GM23338 (cell line): ENCODE measurements at regions not wholly inside any gene's neighbourhood (a gene's known extent, or its start where the extent isn't known, plus 50 kb on each side); places are given as distances from the start of the nearest gene placed in this dataset.

Experiments
- ATAC-seq: fragments of 200-7000 bp; cut with Tn5 transposase; 3 replicates; pipeline ENCODE4 v1.9.1; 2020
- DNase-seq: peaks from one replicate; pipeline ENCODE4 v3.0.0-alpha.2; 2015; ENCODE audit warnings: low spot score
- H2AFZ ChIP-seq: fragments of 200-600 bp; sonication (generic); 2 replicates; pipeline ENCODE4 v1.8.0; 2016; ENCODE audit warnings: antibody characterized with exemption, mild to moderate bottlenecking, moderate library complexity
- H3F3A ChIP-seq: fragments of 200-600 bp; sonication (generic); replicated peaks from 2 replicates; pipeline ENCODE4 v1.8.0; 2017; ENCODE audit warnings: antibody characterized with exemption, mixed run types, low read depth
- H3K27ac ChIP-seq: fragments of 200-600 bp; sonication (generic); 2 replicates; pipeline ENCODE4 v1.6.1; 2016; ENCODE audit warnings: low read depth
- H3K27me3 ChIP-seq: fragments of 200-600 bp; sonication (generic); 2 replicates; pipeline ENCODE4 v1.8.0; 2016; ENCODE audit warnings: mild to moderate bottlenecking, mixed run types, moderate library complexity; ENCODE audit not compliant: insufficient read depth
- H3K36me3 ChIP-seq: fragments of 200-600 bp; sonication (generic); 2 replicates; pipeline ENCODE4 v1.8.0; 2016; ENCODE audit warnings: mild to moderate bottlenecking; ENCODE audit not compliant: insufficient read depth
- H3K4me1 ChIP-seq: fragments of 200-600 bp; sonication (generic); 2 replicates; pipeline ENCODE4 v1.8.0; 2016; ENCODE audit warnings: mild to moderate bottlenecking, moderate library complexity; ENCODE audit not compliant: insufficient read depth
- H3K4me2 ChIP-seq: fragments of 200-600 bp; sonication (generic); 2 replicates; pipeline ENCODE4 v1.7.1; 2017; ENCODE audit warnings: mixed run types
- H3K4me3 ChIP-seq: fragments of 200-600 bp; sonication (generic); 2 replicates; pipeline ENCODE4 v1.6.1; 2016; ENCODE audit warnings: mixed run types
- H3K79me2 ChIP-seq: fragments of 200-600 bp; sonication (generic); replicated peaks from 2 replicates; pipeline ENCODE4 v1.8.0; 2017; ENCODE audit warnings: mild to moderate bottlenecking; ENCODE audit not compliant: insufficient read depth
- H3K9me2 ChIP-seq: fragments of 200-600 bp; sonication (generic); 2 replicates; pipeline ENCODE4 v1.8.0; 2017; ENCODE audit not compliant: insufficient read depth
- H4K20me1 ChIP-seq: fragments of 200-600 bp; sonication (generic); replicated peaks from 2 replicates; pipeline ENCODE4 v1.8.0; 2017; ENCODE audit warnings: mild to moderate bottlenecking; ENCODE audit not compliant: insufficient read depth
- H3K27ac Mint-ChIP-seq: 2 replicates; pipeline ENCODE4 v1.8.0; 2020; ENCODE audit warnings: inconsistent platforms, mild to moderate bottlenecking, moderate library complexity, mixed read lengths
- H3K27me3 Mint-ChIP-seq: 3 replicates; pipeline ENCODE4 v1.8.0; 2022; ENCODE audit warnings: low read depth, mild to moderate bottlenecking, moderate library complexity, mixed read lengths, inconsistent platforms; ENCODE audit not compliant: insufficient read depth, poor library complexity
- H3K36me3 Mint-ChIP-seq: 3 replicates; pipeline ENCODE4 v1.8.0; 2021; ENCODE audit warnings: low read depth, mild to moderate bottlenecking, inconsistent platforms, moderate library complexity, mixed read lengths
- H3K4me1 Mint-ChIP-seq: 3 replicates; pipeline ENCODE4 v1.8.0; 2020; ENCODE audit warnings: mild to moderate bottlenecking, inconsistent platforms, mixed read lengths
- H3K4me3 Mint-ChIP-seq: 3 replicates; pipeline ENCODE4 v1.8.0; 2021; ENCODE audit warnings: moderate library complexity, mild to moderate bottlenecking, inconsistent platforms, mixed read lengths
- H3K9me3 Mint-ChIP-seq: 3 replicates; pipeline ENCODE4 v1.8.0; 2020; ENCODE audit warnings: moderate library complexity, mild to moderate bottlenecking, inconsistent platforms, mixed read lengths
- CREB1 ChIP-seq: fragments of 250-450 bp; sonication (Bioruptor Pico); IDR thresholded peaks from 2 replicates; pipeline ENCODE4 v1.5.0; 2020; ENCODE audit warnings: low read depth, mild to moderate bottlenecking, moderate library complexity
- EZH2 ChIP-seq: fragments of 200-600 bp; sonication (generic); IDR thresholded peaks from one replicate; pipeline ENCODE4 v1.8.0; 2017; ENCODE audit warnings: antibody characterized with exemption, mild to moderate bottlenecking, low read depth; ENCODE audit not compliant: unreplicated experiment
- EZH2phosphoT487 ChIP-seq: fragments of 200-600 bp; sonication (generic); IDR thresholded peaks from one replicate; pipeline ENCODE4 v1.8.1; 2018; ENCODE audit warnings: antibody characterized with exemption; ENCODE audit not compliant: unreplicated experiment
- JUNB ChIP-seq: IDR thresholded peaks from one replicate; pipeline ENCODE4 v1.6.1; 2016; ENCODE audit warnings: antibody characterized with exemption; ENCODE audit not compliant: unreplicated experiment
- NANOG ChIP-seq: IDR thresholded peaks from 2 replicates; pipeline ENCODE4 v1.6.1; 2016; ENCODE audit warnings: antibody characterized with exemption, borderline replicate concordance
- POLR2AphosphoS5 ChIP-seq: IDR thresholded peaks from 2 replicates; pipeline ENCODE4 v1.6.1; 2016; ENCODE audit warnings: antibody characterized with exemption, low read depth
- STAT1 ChIP-seq: IDR thresholded peaks from one replicate; pipeline ENCODE4 v1.6.1; 2016; ENCODE audit warnings: antibody characterized with exemption; ENCODE audit not compliant: unreplicated experiment
- ZNF114 ChIP-seq: fragments of 250-450 bp; sonication (Bioruptor Pico); IDR thresholded peaks from 2 replicates; pipeline ENCODE4 v1.5.0; 2020; ENCODE audit warnings: mild to moderate bottlenecking, moderate library complexity
- ZNF331 ChIP-seq: fragments of 250-450 bp; sonication (Bioruptor Pico); IDR thresholded peaks from 2 replicates; pipeline ENCODE4 v1.5.0; 2020; ENCODE audit warnings: low read depth, mild to moderate bottlenecking, moderate library complexity
- TF ChIP-seq, protein P1 (sequence below): IDR thresholded peaks from 2 replicates; pipeline ENCODE4 v1.6.1; 2016; ENCODE audit warnings: antibody characterized with exemption
- TF ChIP-seq, protein P2 (sequence below), 2 experiments: fragments of 200-600 bp in 1 of 2; sonication (generic) in 1 of 2; conservative IDR thresholded peaks; 2 replicates each; pipeline versions ENCODE4 v1.5.1 to v1.6.1; 2016 to 2017; ENCODE audit warnings: antibody characterized with exemption in 2 of 2, low read depth in 2 of 2, mild to moderate bottlenecking in 2 of 2, moderate library complexity in 1 of 2
- TF ChIP-seq, protein P3 (sequence below): IDR thresholded peaks from one replicate; pipeline ENCODE4 v1.6.1; 2018; ENCODE audit warnings: antibody characterized with exemption; ENCODE audit not compliant: unreplicated experiment
- TF ChIP-seq, protein P4 (sequence below): fragments of 250-450 bp; sonication (Bioruptor Pico); IDR thresholded peaks from 2 replicates; pipeline ENCODE4 v1.5.0; 2020; ENCODE audit warnings: mild to moderate bottlenecking, moderate library complexity

DNA sequence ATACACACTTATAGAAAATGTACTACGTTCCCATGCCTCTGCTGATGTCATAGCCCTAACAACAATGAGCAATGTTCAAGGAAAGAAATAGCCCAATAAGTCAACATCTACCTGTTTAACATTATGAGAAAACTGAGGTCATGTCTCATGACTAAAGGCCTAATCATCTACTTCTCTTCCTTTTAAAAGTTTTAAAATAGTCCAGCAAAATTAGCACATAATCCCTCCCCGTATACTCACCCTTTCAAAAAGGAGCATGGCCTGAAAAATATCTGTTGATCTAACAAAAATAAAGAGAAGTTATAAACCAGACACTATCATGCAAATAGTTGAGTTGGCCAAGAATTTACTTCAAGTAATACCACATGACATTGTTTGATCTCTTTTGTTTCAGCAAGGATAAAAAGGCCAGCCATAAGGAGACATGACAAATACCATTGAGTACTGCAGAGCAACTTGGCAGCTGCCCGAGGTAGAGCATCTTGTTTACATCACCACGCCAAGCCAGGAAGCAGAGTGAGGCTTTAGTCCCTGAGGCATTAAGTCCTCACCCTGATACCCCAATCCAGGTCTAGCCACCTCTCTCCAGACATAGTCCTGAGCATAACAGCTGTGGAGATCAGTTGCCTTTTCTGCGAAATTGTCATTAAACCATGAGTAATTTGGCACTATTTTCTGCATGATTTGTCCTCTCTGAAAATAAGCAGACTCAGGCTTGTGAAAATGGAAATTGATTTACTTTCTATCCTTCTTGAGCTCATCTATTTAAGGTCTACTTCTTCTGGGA is 137.4 kb upstream of the ETAA1 start:
- no peak overlapping the region for H3K27ac ChIP-seq

More for the DNA sequence above, 137.4 kb upstream of the ETAA1 start:
- TF ChIP-seq, protein P1, sequence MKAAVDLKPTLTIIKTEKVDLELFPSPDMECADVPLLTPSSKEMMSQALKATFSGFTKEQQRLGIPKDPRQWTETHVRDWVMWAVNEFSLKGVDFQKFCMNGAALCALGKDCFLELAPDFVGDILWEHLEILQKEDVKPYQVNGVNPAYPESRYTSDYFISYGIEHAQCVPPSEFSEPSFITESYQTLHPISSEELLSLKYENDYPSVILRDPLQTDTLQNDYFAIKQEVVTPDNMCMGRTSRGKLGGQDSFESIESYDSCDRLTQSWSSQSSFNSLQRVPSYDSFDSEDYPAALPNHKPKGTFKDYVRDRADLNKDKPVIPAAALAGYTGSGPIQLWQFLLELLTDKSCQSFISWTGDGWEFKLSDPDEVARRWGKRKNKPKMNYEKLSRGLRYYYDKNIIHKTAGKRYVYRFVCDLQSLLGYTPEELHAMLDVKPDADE = no peak
- no peak for TF ChIP-seq EZH2phosphoT487
- TF ChIP-seq, protein P2, sequence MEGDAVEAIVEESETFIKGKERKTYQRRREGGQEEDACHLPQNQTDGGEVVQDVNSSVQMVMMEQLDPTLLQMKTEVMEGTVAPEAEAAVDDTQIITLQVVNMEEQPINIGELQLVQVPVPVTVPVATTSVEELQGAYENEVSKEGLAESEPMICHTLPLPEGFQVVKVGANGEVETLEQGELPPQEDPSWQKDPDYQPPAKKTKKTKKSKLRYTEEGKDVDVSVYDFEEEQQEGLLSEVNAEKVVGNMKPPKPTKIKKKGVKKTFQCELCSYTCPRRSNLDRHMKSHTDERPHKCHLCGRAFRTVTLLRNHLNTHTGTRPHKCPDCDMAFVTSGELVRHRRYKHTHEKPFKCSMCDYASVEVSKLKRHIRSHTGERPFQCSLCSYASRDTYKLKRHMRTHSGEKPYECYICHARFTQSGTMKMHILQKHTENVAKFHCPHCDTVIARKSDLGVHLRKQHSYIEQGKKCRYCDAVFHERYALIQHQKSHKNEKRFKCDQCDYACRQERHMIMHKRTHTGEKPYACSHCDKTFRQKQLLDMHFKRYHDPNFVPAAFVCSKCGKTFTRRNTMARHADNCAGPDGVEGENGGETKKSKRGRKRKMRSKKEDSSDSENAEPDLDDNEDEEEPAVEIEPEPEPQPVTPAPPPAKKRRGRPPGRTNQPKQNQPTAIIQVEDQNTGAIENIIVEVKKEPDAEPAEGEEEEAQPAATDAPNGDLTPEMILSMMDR (conservative IDR thresholded peaks at IDR 0.05; ENCODE audit: low read depth in 2 of 2) = no peak
- TF ChIP-seq ZNF114 (CRISPR knock-in tag) = no peak
- TF ChIP-seq, protein P3, sequence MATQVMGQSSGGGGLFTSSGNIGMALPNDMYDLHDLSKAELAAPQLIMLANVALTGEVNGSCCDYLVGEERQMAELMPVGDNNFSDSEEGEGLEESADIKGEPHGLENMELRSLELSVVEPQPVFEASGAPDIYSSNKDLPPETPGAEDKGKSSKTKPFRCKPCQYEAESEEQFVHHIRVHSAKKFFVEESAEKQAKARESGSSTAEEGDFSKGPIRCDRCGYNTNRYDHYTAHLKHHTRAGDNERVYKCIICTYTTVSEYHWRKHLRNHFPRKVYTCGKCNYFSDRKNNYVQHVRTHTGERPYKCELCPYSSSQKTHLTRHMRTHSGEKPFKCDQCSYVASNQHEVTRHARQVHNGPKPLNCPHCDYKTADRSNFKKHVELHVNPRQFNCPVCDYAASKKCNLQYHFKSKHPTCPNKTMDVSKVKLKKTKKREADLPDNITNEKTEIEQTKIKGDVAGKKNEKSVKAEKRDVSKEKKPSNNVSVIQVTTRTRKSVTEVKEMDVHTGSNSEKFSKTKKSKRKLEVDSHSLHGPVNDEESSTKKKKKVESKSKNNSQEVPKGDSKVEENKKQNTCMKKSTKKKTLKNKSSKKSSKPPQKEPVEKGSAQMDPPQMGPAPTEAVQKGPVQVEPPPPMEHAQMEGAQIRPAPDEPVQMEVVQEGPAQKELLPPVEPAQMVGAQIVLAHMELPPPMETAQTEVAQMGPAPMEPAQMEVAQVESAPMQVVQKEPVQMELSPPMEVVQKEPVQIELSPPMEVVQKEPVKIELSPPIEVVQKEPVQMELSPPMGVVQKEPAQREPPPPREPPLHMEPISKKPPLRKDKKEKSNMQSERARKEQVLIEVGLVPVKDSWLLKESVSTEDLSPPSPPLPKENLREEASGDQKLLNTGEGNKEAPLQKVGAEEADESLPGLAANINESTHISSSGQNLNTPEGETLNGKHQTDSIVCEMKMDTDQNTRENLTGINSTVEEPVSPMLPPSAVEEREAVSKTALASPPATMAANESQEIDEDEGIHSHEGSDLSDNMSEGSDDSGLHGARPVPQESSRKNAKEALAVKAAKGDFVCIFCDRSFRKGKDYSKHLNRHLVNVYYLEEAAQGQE = no peak
- no peak for TF ChIP-seq CREB1 (CRISPR knock-in tag)
- no peak for TF ChIP-seq POLR2AphosphoS5
- no peak for TF ChIP-seq NANOG
- TF ChIP-seq JUNB = no peak
- TF ChIP-seq EZH2 = no peak
- no peak for TF ChIP-seq STAT1
- no peak for TF ChIP-seq ZNF331
- TF ChIP-seq, protein P4, sequence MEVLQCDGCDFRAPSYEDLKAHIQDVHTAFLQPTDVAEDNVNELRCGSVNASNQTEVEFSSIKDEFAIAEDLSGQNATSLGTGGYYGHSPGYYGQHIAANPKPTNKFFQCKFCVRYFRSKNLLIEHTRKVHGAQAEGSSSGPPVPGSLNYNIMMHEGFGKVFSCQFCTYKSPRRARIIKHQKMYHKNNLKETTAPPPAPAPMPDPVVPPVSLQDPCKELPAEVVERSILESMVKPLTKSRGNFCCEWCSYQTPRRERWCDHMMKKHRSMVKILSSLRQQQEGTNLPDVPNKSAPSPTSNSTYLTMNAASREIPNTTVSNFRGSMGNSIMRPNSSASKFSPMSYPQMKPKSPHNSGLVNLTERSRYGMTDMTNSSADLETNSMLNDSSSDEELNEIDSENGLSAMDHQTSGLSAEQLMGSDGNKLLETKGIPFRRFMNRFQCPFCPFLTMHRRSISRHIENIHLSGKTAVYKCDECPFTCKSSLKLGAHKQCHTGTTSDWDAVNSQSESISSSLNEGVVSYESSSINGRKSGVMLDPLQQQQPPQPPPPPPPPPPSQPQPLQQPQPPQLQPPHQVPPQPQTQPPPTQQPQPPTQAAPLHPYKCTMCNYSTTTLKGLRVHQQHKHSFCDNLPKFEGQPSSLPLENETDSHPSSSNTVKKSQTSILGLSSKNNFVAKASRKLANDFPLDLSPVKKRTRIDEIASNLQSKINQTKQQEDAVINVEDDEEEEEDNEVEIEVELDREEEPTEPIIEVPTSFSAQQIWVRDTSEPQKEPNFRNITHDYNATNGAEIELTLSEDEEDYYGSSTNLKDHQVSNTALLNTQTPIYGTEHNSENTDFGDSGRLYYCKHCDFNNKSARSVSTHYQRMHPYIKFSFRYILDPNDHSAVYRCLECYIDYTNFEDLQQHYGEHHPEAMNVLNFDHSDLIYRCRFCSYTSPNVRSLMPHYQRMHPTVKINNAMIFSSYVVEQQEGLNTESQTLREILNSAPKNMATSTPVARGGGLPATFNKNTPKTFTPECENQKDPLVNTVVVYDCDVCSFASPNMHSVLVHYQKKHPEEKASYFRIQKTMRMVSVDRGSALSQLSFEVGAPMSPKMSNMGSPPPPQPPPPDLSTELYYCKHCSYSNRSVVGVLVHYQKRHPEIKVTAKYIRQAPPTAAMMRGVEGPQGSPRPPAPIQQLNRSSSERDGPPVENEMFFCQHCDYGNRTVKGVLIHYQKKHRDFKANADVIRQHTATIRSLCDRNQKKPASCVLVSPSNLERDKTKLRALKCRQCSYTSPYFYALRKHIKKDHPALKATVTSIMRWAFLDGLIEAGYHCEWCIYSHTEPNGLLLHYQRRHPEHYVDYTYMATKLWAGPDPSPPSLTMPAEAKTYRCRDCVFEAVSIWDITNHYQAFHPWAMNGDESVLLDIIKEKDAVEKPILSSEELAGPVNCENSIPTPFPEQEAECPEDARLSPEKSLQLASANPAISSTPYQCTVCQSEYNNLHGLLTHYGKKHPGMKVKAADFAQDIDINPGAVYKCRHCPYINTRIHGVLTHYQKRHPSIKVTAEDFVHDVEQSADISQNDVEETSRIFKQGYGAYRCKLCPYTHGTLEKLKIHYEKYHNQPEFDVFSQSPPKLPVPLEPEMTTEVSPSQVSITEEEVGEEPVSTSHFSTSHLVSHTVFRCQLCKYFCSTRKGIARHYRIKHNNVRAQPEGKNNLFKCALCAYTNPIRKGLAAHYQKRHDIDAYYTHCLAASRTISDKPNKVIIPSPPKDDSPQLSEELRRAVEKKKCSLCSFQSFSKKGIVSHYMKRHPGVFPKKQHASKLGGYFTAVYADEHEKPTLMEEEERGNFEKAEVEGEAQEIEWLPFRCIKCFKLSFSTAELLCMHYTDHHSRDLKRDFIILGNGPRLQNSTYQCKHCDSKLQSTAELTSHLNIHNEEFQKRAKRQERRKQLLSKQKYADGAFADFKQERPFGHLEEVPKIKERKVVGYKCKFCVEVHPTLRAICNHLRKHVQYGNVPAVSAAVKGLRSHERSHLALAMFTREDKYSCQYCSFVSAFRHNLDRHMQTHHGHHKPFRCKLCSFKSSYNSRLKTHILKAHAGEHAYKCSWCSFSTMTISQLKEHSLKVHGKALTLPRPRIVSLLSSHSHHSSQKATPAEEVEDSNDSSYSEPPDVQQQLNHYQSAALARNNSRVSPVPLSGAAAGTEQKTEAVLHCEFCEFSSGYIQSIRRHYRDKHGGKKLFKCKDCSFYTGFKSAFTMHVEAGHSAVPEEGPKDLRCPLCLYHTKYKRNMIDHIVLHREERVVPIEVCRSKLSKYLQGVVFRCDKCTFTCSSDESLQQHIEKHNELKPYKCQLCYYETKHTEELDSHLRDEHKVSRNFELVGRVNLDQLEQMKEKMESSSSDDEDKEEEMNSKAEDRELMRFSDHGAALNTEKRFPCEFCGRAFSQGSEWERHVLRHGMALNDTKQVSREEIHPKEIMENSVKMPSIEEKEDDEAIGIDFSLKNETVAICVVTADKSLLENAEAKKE = no peak
- H4K20me1 ChIP-seq = no peaks in the 10 kb centered on the region
- Mint-ChIP-seq H3K27ac (no peak overlapping the region), H3K9me3 (no peaks in the 10 kb centered on the region), H3K36me3 (no peaks in the 10 kb centered on the region), H3K27me3 (no peaks in the 10 kb centered on the region), H3K4me1 (peaks cover 3% of the 10 kb centered on the region; the same call in 2 of the 3 replicates), H3K4me3 (no peak overlapping the region)
- no peak overlapping the region for H3K4me3 ChIP-seq
- ATAC-seq = no peak; the same call in 2 of the 3 replicates
- no peaks in the 10 kb centered on the region for H3K9me2 ChIP-seq
- no peaks in the 10 kb centered on the region for H3K4me1 ChIP-seq
- H3K4me2 ChIP-seq = no peak overlapping the region
- peak overlapping the region; percentile 70; the same call in 1 of the 2 replicates for H2AFZ ChIP-seq
- H3K79me2 ChIP-seq = no peaks in the 10 kb centered on the region
- H3K36me3 ChIP-seq = no peaks in the 10 kb centered on the region
- H3K27me3 ChIP-seq = no peaks in the 10 kb centered on the region
- peak; percentile 40 for DNase-seq
- no peaks in the 10 kb centered on the region for H3F3A ChIP-seq
